ENCODE measurements at regions not wholly inside any gene's neighbourhood (a gene's known extent, or its start where the extent isn't known, plus 50 kb on each side); places are given as distances from the start of the nearest gene placed in this dataset.
"Not testable (repeated sequence)": the region's sequence is repeated elsewhere in the genome, so short reads cannot be mapped to it uniquely, and the experiment has no call there.

DNA sequence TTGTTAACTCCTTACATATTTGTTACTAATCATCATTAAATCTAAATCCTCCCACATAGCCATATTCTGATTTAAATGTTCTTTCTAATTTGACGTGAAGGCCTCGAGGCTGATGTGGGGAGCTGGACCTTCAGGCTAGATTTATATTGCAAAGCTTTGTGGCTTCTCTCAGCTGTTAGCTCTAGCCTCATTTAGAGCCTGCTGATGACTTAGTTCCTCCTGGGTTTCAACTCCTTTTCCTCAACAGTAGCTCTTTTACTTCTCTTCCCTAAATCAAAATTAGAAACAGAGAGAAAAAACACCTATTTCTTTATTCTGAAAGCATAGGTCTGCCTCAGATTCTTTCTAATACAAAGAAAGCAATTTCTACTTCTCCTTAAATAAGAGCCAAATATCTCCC lies 477.5 kb upstream of the CCDC196 start:
- H3K36me3 ChIP-seq (ENCODE audit: insufficient read depth, low read length): no peaks in the 10 kb centered on the region
- no peaks in the 10 kb centered on the region for H4K20me1 ChIP-seq (ENCODE audit: insufficient read depth, low read length)
- H3K79me2 ChIP-seq (ENCODE audit: insufficient read depth, low read length): no peaks in the 10 kb centered on the region
- no peak for DNase-seq
- no peak overlapping the region for H3K4me2 ChIP-seq (ENCODE audit: insufficient read depth, low read length)
- no peak overlapping the region for H3K9ac ChIP-seq (ENCODE audit: low read depth, low read length)
- ATAC-seq (ENCODE audit: insufficient read depth, low read depth): no peak
- H3K4me1 ChIP-seq (ENCODE audit: insufficient read depth, low read length): no peaks in the 10 kb centered on the region
- H2AFZ ChIP-seq (ENCODE audit: low read depth, low read length): no peak overlapping the region
- no peak overlapping the region for H3K27ac ChIP-seq (ENCODE audit: low read length)
- peaks cover 5% of the 10 kb centered on the region for H3K9me3 ChIP-seq (ENCODE audit: insufficient read depth, low read length, severe bottlenecking)
- H3K27me3 ChIP-seq (ENCODE audit: insufficient read depth, low read length, poor library complexity): no peaks in the 10 kb centered on the region
- no peak overlapping the region for H3K4me3 ChIP-seq (ENCODE audit: low read depth in 1 of 2, low read length in 2 of 2)
- TF ChIP-seq, protein P1, sequence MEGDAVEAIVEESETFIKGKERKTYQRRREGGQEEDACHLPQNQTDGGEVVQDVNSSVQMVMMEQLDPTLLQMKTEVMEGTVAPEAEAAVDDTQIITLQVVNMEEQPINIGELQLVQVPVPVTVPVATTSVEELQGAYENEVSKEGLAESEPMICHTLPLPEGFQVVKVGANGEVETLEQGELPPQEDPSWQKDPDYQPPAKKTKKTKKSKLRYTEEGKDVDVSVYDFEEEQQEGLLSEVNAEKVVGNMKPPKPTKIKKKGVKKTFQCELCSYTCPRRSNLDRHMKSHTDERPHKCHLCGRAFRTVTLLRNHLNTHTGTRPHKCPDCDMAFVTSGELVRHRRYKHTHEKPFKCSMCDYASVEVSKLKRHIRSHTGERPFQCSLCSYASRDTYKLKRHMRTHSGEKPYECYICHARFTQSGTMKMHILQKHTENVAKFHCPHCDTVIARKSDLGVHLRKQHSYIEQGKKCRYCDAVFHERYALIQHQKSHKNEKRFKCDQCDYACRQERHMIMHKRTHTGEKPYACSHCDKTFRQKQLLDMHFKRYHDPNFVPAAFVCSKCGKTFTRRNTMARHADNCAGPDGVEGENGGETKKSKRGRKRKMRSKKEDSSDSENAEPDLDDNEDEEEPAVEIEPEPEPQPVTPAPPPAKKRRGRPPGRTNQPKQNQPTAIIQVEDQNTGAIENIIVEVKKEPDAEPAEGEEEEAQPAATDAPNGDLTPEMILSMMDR (IDR thresholded peaks at IDR 0.05; ENCODE audit: borderline replicate concordance, extremely low read depth, low read length, poor library complexity, severe bottlenecking): no peak
- TF ChIP-seq EZH2 (IDR thresholded peaks at IDR 0.05; ENCODE audit: borderline replicate concordance, low read depth, low read length, severe bottlenecking): no peak

DNA sequence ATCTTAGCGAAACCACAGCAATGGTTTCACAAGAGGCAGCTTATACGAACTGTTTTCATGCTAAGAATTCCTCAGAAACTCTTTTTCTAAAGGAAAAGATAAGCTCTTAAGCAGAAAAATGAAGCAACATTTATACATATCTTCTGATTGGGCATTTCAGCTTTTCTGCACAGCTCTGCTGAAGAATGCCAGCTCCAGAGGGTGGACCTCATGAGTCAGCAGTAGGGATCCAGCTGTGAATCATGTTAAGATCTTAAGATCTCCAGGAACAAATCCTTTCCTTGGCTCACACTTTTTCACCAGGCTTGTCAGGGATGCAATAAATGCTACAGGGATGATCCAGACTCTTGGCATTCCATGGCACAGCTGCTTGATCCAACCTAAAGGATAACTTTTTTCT lies 477.1 kb upstream of the CCDC196 start:
- Histone ChIP-seq H3K27ac (ENCODE audit: low read length) (no peak overlapping the region), H4K20me1 (ENCODE audit: insufficient read depth, low read length) (no peaks in the 10 kb centered on the region), H3K4me3 (ENCODE audit: low read depth in 1 of 2, low read length in 2 of 2) (no peak overlapping the region), H3K9me3 (ENCODE audit: insufficient read depth, low read length, severe bottlenecking) (peaks cover 4% of the 10 kb centered on the region), H3K79me2 (ENCODE audit: insufficient read depth, low read length) (no peaks in the 10 kb centered on the region), H3K4me2 (ENCODE audit: insufficient read depth, low read length) (no peak overlapping the region), H3K36me3 (ENCODE audit: insufficient read depth, low read length) (no peaks in the 10 kb centered on the region), H3K4me1 (ENCODE audit: insufficient read depth, low read length) (no peaks in the 10 kb centered on the region), H3K9ac (ENCODE audit: low read depth, low read length) (no peak overlapping the region), H2AFZ (ENCODE audit: low read depth, low read length) (no peak overlapping the region), H3K27me3 (ENCODE audit: insufficient read depth, low read length, poor library complexity) (no peaks in the 10 kb centered on the region)
- no peak for DNase-seq
- ATAC-seq (ENCODE audit: insufficient read depth, low read depth): no peak
- TF ChIP-seq, protein P1 (IDR thresholded peaks at IDR 0.05; ENCODE audit: borderline replicate concordance, extremely low read depth, low read length, poor library complexity, severe bottlenecking): no peak
- no peak for TF ChIP-seq EZH2 (IDR thresholded peaks at IDR 0.05; ENCODE audit: borderline replicate concordance, low read depth, low read length, severe bottlenecking)

DNA sequence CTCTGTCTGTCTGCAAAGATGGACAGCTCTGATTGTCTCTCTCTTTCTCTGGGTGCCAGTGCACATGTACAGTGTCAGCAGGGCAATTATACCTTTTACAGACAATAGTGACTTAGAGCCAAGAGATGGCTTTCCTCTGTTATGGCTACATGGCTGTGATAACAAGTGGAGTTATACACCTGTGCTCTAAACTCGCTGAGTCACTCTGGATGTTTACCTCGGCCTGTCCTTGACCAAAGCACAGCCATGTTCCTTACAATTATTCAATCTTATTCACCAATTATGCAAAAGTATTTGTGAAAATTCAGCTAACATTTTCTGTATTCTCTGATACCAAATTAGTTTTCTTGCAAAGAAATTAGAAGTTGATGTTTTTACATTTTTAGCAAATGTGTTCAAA lies 475.5 kb upstream of the CCDC196 start:
- no peaks in the 10 kb centered on the region for H3K36me3 ChIP-seq (ENCODE audit: insufficient read depth, low read length)
- no peaks in the 10 kb centered on the region for H3K9me3 ChIP-seq (ENCODE audit: insufficient read depth, low read length, severe bottlenecking)
- no peak overlapping the region for H3K4me2 ChIP-seq (ENCODE audit: insufficient read depth, low read length)
- ATAC-seq (ENCODE audit: insufficient read depth, low read depth) (no peak), DNase-seq (no peak)
- H3K4me1 ChIP-seq (ENCODE audit: insufficient read depth, low read length): no peaks in the 10 kb centered on the region
- H2AFZ ChIP-seq (ENCODE audit: low read depth, low read length): no peak overlapping the region
- TF ChIP-seq EZH2 (IDR thresholded peaks at IDR 0.05; ENCODE audit: borderline replicate concordance, low read depth, low read length, severe bottlenecking): no peak
- TF ChIP-seq, protein P1 (IDR thresholded peaks at IDR 0.05; ENCODE audit: borderline replicate concordance, extremely low read depth, low read length, poor library complexity, severe bottlenecking): no peak
- H3K4me3 ChIP-seq (ENCODE audit: low read depth in 1 of 2, low read length in 2 of 2): no peak overlapping the region
- no peak overlapping the region for H3K27ac ChIP-seq (ENCODE audit: low read length)
- H3K79me2 ChIP-seq (ENCODE audit: insufficient read depth, low read length): no peaks in the 10 kb centered on the region
- no peaks in the 10 kb centered on the region for H4K20me1 ChIP-seq (ENCODE audit: insufficient read depth, low read length)
- H3K9ac ChIP-seq (ENCODE audit: low read depth, low read length): no peak overlapping the region
- no peaks in the 10 kb centered on the region for H3K27me3 ChIP-seq (ENCODE audit: insufficient read depth, low read length, poor library complexity)

DNA sequence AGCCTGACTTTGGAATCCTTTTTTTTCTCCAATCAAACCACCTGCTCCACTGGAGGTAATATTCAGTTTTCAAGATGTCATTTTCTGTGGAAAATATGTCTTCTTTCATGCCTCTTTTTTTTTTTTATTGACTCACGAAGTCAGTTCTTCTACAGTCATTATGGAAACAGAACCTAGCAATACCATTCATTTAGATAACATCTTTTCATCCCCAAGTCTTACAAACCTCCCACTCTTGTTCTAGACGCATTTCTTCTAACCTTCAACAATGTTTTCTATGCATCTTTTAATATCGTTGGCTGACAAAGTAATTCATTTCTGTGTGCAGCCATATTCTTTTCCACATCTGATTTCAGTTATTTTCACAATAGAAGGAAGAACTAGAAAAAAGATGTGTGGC lies 474.3 kb upstream of the CCDC196 start:
- Histone ChIP-seq H3K79me2 (ENCODE audit: insufficient read depth, low read length) (no peaks in the 10 kb centered on the region), H3K4me2 (ENCODE audit: insufficient read depth, low read length) (no peak overlapping the region)

DNA sequence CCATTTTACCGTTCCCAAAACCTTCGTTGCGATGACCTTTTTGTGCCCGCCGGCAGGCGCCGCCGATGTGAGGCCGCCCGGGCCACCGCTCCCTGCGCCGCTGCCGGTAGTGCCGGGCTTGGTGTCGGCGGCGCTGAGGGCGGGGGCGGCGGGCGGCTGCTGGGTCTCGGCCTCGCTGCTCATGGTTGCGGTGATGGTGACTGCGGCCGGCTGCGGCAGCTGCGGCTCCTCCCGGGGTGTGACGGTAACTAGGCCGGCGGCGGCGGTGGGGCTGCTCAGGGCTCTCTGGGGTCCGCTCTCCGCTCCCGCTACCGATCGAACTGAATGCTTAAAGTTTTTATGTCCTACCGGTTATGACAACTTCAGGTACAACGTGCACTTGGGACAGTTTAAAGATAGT lies 472.6 kb upstream of the CCDC196 start:
- not testable (repeated sequence) for H3K27ac ChIP-seq (ENCODE audit: low read length); H3K4me3 ChIP-seq (ENCODE audit: low read depth in 1 of 2, low read length in 2 of 2); DNase-seq; H3K4me1 ChIP-seq (ENCODE audit: insufficient read depth, low read length); H3K27me3 ChIP-seq (ENCODE audit: insufficient read depth, low read length, poor library complexity); H3K9me3 ChIP-seq (ENCODE audit: insufficient read depth, low read length, severe bottlenecking); H4K20me1 ChIP-seq (ENCODE audit: insufficient read depth, low read length); H3K9ac ChIP-seq (ENCODE audit: low read depth, low read length); H3K4me2 ChIP-seq (ENCODE audit: insufficient read depth, low read length); H3K79me2 ChIP-seq (ENCODE audit: insufficient read depth, low read length); H3K36me3 ChIP-seq (ENCODE audit: insufficient read depth, low read length); ATAC-seq (ENCODE audit: insufficient read depth, low read depth); H2AFZ ChIP-seq (ENCODE audit: low read depth, low read length)

More for the DNA sequence above, 474.3 kb upstream of the CCDC196 start:
- no peaks in the 10 kb centered on the region for H3K4me1 ChIP-seq (ENCODE audit: insufficient read depth, low read length)
- no peak overlapping the region for H3K9ac ChIP-seq (ENCODE audit: low read depth, low read length)
- TF ChIP-seq EZH2 (IDR thresholded peaks at IDR 0.05; ENCODE audit: borderline replicate concordance, low read depth, low read length, severe bottlenecking): no peak
- TF ChIP-seq, protein P1 (IDR thresholded peaks at IDR 0.05; ENCODE audit: borderline replicate concordance, extremely low read depth, low read length, poor library complexity, severe bottlenecking): no peak
- no peak overlapping the region for H2AFZ ChIP-seq (ENCODE audit: low read depth, low read length)
- DNase-seq (no peak), ATAC-seq (ENCODE audit: insufficient read depth, low read depth) (no peak)
- no peak overlapping the region for H3K4me3 ChIP-seq (ENCODE audit: low read depth in 1 of 2, low read length in 2 of 2)
- H3K27ac ChIP-seq (ENCODE audit: low read length): no peak overlapping the region
- no peaks in the 10 kb centered on the region for H4K20me1 ChIP-seq (ENCODE audit: insufficient read depth, low read length)
- no peaks in the 10 kb centered on the region for H3K36me3 ChIP-seq (ENCODE audit: insufficient read depth, low read length)
- no peaks in the 10 kb centered on the region for H3K27me3 ChIP-seq (ENCODE audit: insufficient read depth, low read length, poor library complexity)
- no peaks in the 10 kb centered on the region for H3K9me3 ChIP-seq (ENCODE audit: insufficient read depth, low read length, severe bottlenecking)
